GM19035 (cell line): ENCODE measurements at regions not wholly inside any gene's neighbourhood (a gene's known extent, or its start where the extent isn't known, plus 50 kb on each side); places are given as distances from the start of the nearest gene placed in this dataset.
"Not testable (repeated sequence)": the region's sequence is repeated elsewhere in the genome, so short reads cannot be mapped to it uniquely, and the experiment has no call there.

Experiments
- ATAC-seq: cut with Tn5 transposase; IDR thresholded peaks from one replicate; pipeline ENCODE4 v1.9.1; 2021; ENCODE audit not compliant: unreplicated experiment

- not testable (repeated sequence) for ATAC-seq
Observed at GRCh38 chr7:76971201-76971600, 61.0 kb downstream of the SPDYE17 start.

- ATAC-seq = not testable (repeated sequence)
Observed at GRCh38 chr7:76969892-76970291, 62.3 kb downstream of the SPDYE17 start.

GRCh38 chr7:76965731-76966548 lies 66.2 kb downstream of the SPDYE17 start:
- not testable (repeated sequence) for ATAC-seq

- ATAC-seq = not testable (repeated sequence)
Observed at GRCh38 chr7:76964050-76964449, 68.1 kb downstream of the SPDYE17 start.

DNA sequence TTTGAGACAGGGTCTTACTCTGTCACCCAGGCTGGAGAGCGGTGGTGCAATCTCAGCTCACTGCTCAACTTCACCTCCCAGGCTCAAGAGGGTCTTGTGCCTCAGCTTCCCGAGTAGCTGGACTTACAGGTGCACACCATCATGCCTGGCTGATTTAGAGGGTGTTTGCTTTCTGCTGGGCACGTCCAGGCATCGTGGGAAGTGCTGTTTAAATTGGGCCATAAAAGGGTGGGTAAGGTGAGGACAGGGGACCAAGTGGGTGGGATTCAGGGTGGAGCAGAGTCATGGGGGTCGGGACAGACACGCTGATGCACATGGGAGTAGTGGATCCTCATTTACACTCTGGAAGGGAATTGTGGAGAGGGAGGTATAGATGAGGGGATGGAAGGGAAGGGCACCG lies 69.1 kb downstream of the SPDYE17 start:
- ATAC-seq = not testable (repeated sequence)

GRCh38 chr7:76960400-76960986 lies 71.7 kb downstream of the SPDYE17 start:
- peak; percentile 22 for ATAC-seq

DNA sequence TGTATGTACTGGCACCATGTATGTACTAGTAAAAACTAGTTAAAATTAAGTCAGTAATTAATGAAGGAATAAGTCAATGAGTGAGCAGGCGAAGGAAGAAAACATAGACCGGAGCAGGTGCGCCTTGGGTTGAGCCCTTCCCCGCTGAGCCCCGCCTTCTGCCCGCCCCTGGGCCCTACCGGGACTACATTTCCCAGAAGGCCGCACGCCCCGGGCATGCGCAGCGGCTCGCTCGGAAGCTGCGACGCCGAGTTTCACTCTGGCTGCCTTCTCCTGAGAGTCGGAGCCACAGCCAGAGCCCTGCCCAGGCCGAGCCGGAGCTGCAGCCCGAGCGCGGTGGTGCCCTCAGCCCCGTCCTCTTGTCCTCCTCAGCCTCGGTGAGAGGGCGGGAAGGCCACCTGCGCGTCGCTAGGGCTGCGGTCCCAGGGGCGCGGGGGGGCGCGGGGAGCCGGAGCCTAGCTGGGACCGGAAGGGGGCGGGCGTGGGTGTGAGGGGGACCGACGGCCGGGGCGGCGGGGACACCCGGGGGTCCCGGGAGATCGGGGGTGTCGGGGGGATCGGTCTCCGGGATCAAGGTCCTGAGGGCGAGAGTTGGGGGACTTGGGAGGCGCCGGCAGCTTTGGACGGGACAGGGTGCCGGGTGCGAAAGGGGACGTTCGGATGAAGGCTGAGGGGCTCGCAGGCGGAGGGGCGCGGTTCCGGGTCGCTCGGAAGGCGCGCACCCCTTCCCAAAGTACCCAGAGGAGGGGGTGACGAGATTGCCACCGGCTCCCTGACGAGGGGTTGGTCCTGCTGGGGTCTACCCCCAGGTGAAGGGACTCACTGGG lies 72.4 kb downstream of the SPDYE17 start:
- ATAC-seq = peak; percentile 97

- not testable (repeated sequence) for ATAC-seq
Observed at GRCh38 chr7:76956531-76956930, 75.6 kb downstream of the SPDYE17 start.

- not testable (repeated sequence) for ATAC-seq
Observed at GRCh38 chr7:76955124-76955523, 77.0 kb downstream of the SPDYE17 start.

- not testable (repeated sequence) for ATAC-seq
Observed at GRCh38 chr7:76944603-76945002, 87.6 kb downstream of the SPDYE17 start.

GRCh38 chr7:76941809-76942765 lies 90.1 kb downstream of the SPDYE17 start:
- ATAC-seq = peak; percentile 54

DNA sequence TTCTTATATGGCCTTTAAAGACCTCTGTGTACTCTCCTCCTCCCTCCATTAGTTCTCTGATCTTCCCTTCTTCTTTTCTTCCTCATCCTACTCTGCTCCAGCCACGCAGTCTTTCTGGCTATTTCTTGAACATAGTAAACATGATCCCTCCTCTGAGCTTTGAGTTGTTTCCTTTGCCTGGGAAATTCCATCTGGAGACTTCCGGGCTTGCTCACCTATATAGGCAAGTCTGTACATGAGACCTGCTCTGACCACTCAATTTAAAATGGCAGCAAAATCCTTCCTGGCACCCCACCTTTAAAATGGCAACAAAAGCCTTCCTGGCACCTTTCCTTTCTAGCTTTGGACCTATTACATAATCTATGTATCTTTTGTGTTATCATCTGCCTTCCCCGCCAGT lies 94.4 kb downstream of the SPDYE17 start:
- ATAC-seq = not testable (repeated sequence)

GRCh38 chr7:76937330-76937729 lies 94.8 kb downstream of the SPDYE17 start:
- not testable (repeated sequence) for ATAC-seq

GRCh38 chr7:76936346-76936745 lies 95.8 kb downstream of the SPDYE17 start:
- ATAC-seq = peak; percentile 50

DNA sequence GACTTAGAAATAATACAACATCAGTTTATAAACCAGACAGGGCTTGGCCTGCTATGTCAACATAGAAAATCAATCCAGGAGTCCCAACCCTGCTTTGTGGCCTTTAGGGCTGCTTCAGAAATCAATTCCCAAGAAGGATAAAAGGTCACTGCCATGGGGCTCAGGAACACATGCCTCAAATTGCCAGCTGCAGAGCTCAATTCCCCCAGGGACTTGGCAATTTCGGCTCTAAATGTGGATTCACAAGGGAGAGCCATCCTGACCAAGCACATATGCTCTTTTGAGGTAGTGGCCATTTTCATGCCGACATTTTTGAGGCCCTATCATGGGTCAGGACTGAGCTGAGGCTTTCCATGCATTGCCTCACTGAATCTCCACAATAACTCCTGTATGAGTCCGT lies 97.5 kb downstream of the SPDYE17 start:
- ATAC-seq = not testable (repeated sequence)

DNA sequence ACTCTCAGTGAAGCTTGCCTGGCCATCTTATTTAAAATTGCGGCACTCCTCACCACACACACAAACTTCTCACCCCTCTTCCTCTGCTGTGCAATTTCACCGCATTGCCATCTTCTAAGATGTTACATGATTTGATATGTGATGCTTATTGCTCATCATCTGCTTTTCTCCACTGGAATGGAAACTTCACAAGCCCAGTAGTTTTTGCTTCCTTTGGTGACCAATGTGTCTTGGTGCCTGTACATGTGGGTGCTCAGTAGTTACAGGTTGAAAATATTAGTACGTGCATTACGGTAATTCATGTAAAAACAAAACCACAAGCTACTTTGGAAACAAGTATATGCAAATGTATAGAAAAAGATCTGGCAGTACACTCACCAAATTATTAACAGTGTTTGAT lies 99.2 kb downstream of the SPDYE17 start:
- ATAC-seq = peak; percentile 76

- ATAC-seq = not testable (repeated sequence)
Observed at GRCh38 chr7:76931441-76931840, 100.7 kb downstream of the SPDYE17 start.

DNA sequence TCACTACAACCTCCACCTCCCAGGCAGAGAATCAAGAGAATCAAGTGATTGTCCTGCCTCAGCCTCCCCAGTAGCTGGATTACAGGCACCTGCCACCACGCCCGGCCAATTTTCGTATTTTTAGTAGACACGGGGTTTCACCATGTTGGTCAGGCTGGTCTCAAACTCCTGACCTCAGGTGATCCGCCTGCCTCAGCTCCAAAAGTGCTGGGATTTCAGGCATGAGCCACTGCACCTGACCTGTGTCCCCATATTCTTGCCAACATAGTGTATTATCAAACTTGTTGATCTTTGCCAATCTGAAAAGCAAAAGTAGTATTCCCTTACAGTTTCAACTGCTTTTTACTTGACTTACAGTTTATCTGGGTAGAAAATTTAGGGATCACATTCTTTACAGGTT lies 101.7 kb downstream of the SPDYE17 start:
- not testable (repeated sequence) for ATAC-seq

- ATAC-seq = not testable (repeated sequence)
Observed at GRCh38 chr7:76928751-76929150, 103.4 kb downstream of the SPDYE17 start.

DNA sequence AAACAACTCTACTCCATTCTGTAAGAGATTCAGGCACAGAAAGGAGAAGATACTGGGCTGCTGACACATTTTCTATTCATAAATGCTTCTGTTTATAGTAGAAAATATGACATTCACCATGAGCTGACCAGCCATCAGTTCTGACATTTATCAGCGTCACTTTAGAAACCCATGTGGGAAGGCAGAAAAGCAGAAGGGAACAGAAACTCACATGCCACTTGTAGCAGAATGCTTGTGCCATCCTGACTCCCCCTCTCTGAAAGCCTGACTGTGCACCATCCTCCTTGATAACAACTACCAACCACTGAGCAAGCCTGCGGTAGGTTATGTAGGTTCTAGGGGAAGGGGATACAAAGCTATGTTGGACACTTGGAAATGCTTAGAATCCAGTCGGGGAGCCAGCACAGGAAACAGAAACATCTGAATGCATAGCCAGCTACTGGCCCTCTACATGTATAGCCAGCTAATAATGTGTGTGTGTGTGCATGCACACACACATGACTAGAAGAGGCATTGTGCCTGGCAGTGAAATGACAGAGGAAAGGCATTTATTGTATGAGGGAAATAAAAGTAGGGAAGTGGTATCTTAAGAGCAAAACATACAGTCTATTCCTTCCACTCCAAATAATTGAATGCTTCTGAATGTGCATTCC lies 104.3 kb downstream of the SPDYE17 start:
- peak; percentile 77 for ATAC-seq
